MM.1S (cell line): ENCODE measurements at regions not wholly inside any gene's neighbourhood (a gene's known extent, or its start where the extent isn't known, plus 50 kb on each side); places are given as distances from the start of the nearest gene placed in this dataset.

Experiments
- DNase-seq: peaks from one replicate; pipeline ENCODE4 v3.0.0-alpha.2; 2015
- H2AFZ ChIP-seq: fragments of 300-600 bp; sonication (generic); 2 replicates; pipeline ENCODE4 v1.6.0; 2016; ENCODE audit warnings: antibody characterized with exemption, low read length
- H3F3A ChIP-seq: fragments of 300-600 bp; sonication (generic); 2 replicates; pipeline ENCODE4 v1.6.1; 2016; ENCODE audit warnings: mild to moderate bottlenecking, antibody characterized with exemption, low read length, moderate library complexity, mixed read lengths; ENCODE audit not compliant: insufficient read depth
- H3K27ac ChIP-seq: fragments of 300-600 bp; sonication (generic); 2 replicates; pipeline ENCODE4 v1.5.1; 2016; ENCODE audit warnings: mild to moderate bottlenecking, low read length
- H3K27me3 ChIP-seq: fragments of 300-600 bp; sonication (generic); replicated peaks from 2 replicates; pipeline ENCODE4 v1.6.0; 2016; ENCODE audit warnings: low read length; ENCODE audit not compliant: insufficient read depth
- H3K36me3 ChIP-seq: fragments of 300-600 bp; sonication (generic); replicated peaks from 2 replicates; pipeline ENCODE4 v1.6.1; 2016; ENCODE audit warnings: mild to moderate bottlenecking, low read length, mixed read lengths; ENCODE audit not compliant: insufficient read depth
- H3K4me1 ChIP-seq: fragments of 300-600 bp; sonication (generic); 2 replicates; pipeline ENCODE4 v1.6.1; 2016; ENCODE audit warnings: low read length, mixed read lengths
- H3K4me2 ChIP-seq: fragments of 300-600 bp; sonication (generic); 2 replicates; pipeline ENCODE4 v1.6.0; 2016; ENCODE audit warnings: low read depth, low read length
- H3K4me3 ChIP-seq: fragments of 300-600 bp; sonication (generic); 2 replicates; pipeline ENCODE4 v1.5.1; 2016; ENCODE audit warnings: low read length, mixed read lengths
- H3K79me2 ChIP-seq: fragments of 300-600 bp; sonication (generic); 2 replicates; pipeline ENCODE4 v1.6.1; 2016; ENCODE audit warnings: mixed run types, low read length, mixed read lengths
- H3K9ac ChIP-seq: fragments of 300-600 bp; sonication (generic); 2 replicates; pipeline ENCODE4 v1.6.1; 2016; ENCODE audit warnings: low read length, mixed read lengths
- H3K9me2 ChIP-seq: fragments of 300-600 bp; sonication (generic); replicated peaks from 2 replicates; pipeline ENCODE4 v1.6.1; 2016; ENCODE audit warnings: mild to moderate bottlenecking, low read length, mixed read lengths; ENCODE audit not compliant: insufficient read depth
- H3K9me3 ChIP-seq: fragments of 300-600 bp; sonication (generic); replicated peaks from 2 replicates; pipeline ENCODE4 v1.6.1; 2016; ENCODE audit warnings: mild to moderate bottlenecking, low read length, mixed read lengths; ENCODE audit not compliant: insufficient read depth
- H4K20me1 ChIP-seq: fragments of 300-600 bp; sonication (generic); 2 replicates; pipeline ENCODE4 v1.6.1; 2016; ENCODE audit warnings: mild to moderate bottlenecking, low read length, moderate library complexity, mixed read lengths; ENCODE audit not compliant: insufficient read depth
- EZH2 ChIP-seq: fragments of 300-600 bp; sonication (generic); optimal IDR thresholded peaks from 2 replicates; pipeline ENCODE3; 2017; ENCODE audit warnings: low read depth, mild to moderate bottlenecking, antibody characterized with exemption, low read length, mixed read lengths
- EZH2phosphoT487 ChIP-seq: fragments of 300-600 bp; sonication (generic); IDR thresholded peaks from 2 replicates; pipeline ENCODE4 v1.6.1; 2018; ENCODE audit warnings: antibody characterized with exemption, low read length
- TF ChIP-seq, protein P1 (sequence below): fragments of 300-600 bp; sonication (generic); IDR thresholded peaks from 2 replicates; pipeline ENCODE4 v1.5.1; 2016; ENCODE audit warnings: antibody characterized with exemption, low read length, mixed read lengths

DNA sequence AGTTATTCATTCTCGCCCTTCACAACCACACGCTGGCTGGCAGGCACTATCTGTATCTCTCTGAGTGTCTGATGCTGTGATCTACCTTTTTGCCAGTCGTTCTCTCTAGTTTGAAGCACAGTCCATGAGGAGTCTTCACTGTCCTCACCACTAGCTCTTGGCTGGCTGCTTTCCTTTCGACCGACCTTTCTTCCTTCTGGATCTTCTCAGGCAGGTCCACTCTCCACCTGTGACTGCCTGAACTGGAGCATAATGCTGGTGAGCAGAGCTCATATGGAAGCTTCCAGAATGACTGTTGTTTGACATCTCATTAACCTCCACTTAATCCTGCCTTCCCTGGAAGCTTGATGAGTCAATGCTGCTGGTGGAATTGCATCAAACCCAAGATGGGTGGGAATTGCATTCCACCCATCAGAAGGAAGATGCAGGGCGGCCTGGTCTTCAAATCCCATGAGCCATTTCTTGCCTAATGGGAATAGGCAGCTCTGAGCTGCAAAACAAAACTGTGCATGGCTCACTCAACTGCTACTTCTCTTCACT, 283.5 kb upstream of the HDAC4 start:
- H3K27me3 ChIP-seq = no peaks in the 10 kb centered on the region
- no peak for TF ChIP-seq EZH2phosphoT487
- TF ChIP-seq, protein P1, sequence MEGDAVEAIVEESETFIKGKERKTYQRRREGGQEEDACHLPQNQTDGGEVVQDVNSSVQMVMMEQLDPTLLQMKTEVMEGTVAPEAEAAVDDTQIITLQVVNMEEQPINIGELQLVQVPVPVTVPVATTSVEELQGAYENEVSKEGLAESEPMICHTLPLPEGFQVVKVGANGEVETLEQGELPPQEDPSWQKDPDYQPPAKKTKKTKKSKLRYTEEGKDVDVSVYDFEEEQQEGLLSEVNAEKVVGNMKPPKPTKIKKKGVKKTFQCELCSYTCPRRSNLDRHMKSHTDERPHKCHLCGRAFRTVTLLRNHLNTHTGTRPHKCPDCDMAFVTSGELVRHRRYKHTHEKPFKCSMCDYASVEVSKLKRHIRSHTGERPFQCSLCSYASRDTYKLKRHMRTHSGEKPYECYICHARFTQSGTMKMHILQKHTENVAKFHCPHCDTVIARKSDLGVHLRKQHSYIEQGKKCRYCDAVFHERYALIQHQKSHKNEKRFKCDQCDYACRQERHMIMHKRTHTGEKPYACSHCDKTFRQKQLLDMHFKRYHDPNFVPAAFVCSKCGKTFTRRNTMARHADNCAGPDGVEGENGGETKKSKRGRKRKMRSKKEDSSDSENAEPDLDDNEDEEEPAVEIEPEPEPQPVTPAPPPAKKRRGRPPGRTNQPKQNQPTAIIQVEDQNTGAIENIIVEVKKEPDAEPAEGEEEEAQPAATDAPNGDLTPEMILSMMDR = no peak
- no peak for TF ChIP-seq EZH2
- H2AFZ ChIP-seq = no peak overlapping the region
- no peaks in the 10 kb centered on the region for H3K4me1 ChIP-seq
- H3K9ac ChIP-seq = no peak overlapping the region
- no peak overlapping the region for H3K4me2 ChIP-seq
- H3K4me3 ChIP-seq = no peak overlapping the region
- no peak for DNase-seq
- no peaks in the 10 kb centered on the region for H3K36me3 ChIP-seq
- H4K20me1 ChIP-seq = no peaks in the 10 kb centered on the region
- no peaks in the 10 kb centered on the region for H3K79me2 ChIP-seq
- no peaks in the 10 kb centered on the region for H3K9me2 ChIP-seq
- H3F3A ChIP-seq = no peaks in the 10 kb centered on the region
- H3K27ac ChIP-seq = no peak overlapping the region
- no peaks in the 10 kb centered on the region for H3K9me3 ChIP-seq

DNA sequence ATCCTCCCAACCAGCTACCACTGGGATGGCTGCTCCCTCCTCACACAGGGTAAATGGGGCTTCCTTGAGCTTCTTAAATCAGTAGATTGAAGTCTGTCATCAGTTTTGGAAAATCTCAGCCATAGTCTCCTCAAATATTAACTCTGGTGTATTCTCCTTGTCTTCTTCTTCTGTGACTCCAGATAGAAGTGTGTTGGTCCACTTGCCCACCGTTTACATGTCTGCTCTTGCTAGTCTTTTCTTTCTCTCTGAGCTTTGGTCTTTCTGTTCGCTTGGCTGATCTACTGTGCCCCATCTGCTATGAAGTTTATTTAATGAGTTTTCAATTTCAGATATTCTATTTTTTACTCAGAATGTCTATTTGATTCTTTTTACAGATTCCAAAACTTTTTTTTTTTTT, 281.7 kb upstream of the HDAC4 start:
- Histone ChIP-seq H3K27me3 (no peaks in the 10 kb centered on the region), H3K36me3 (no peaks in the 10 kb centered on the region), H4K20me1 (no peaks in the 10 kb centered on the region), H3K4me1 (no peaks in the 10 kb centered on the region), H3K9me3 (no peaks in the 10 kb centered on the region), H3K4me3 (no peak overlapping the region), H3F3A (no peaks in the 10 kb centered on the region), H3K9ac (no peak overlapping the region), H2AFZ (no peak overlapping the region), H3K9me2 (no peaks in the 10 kb centered on the region), H3K79me2 (no peaks in the 10 kb centered on the region), H3K27ac (no peak overlapping the region), H3K4me2 (no peak overlapping the region)
- DNase-seq = no peak
- no peak for TF ChIP-seq EZH2
- TF ChIP-seq, protein P1 = no peak
- no peak for TF ChIP-seq EZH2phosphoT487

DNA sequence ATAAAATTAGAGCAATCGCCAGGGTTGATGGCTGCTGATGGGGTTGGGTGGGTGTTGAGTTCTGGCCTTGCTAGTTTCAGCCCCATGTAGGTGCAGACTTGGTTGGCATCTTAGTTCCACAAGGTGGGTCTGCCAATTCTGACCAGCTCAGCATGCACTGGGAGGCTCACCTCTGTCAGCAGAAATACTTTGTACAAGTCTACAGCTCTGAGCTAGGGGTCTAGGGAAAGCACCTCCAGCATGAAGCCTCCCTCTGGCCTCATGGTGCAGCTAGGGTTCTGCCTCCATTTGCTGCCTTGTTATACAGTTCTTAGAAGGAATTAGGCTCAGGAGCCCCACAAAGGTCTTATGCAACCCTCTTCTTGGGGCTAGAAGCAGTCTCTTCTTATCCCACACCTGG, 278.9 kb upstream of the HDAC4 start:
- H3K36me3 ChIP-seq = no peaks in the 10 kb centered on the region
- H3K9me2 ChIP-seq = no peaks in the 10 kb centered on the region
- H3K9ac ChIP-seq = no peak overlapping the region
- H4K20me1 ChIP-seq = no peaks in the 10 kb centered on the region
- H2AFZ ChIP-seq = no peak overlapping the region
- no peaks in the 10 kb centered on the region for H3K4me1 ChIP-seq
- no peak for DNase-seq
- H3K9me3 ChIP-seq = no peaks in the 10 kb centered on the region
- no peaks in the 10 kb centered on the region for H3K79me2 ChIP-seq
- H3F3A ChIP-seq = no peaks in the 10 kb centered on the region
- no peak overlapping the region for H3K27ac ChIP-seq
- H3K27me3 ChIP-seq = no peaks in the 10 kb centered on the region
- no peak for TF ChIP-seq EZH2phosphoT487
- no peak for TF ChIP-seq EZH2
- TF ChIP-seq, protein P1 = no peak
- H3K4me3 ChIP-seq = no peak overlapping the region
- H3K4me2 ChIP-seq = no peak overlapping the region
